HG02642 (cell line): ENCODE measurements at regions not wholly inside any gene's neighbourhood (a gene's known extent, or its start where the extent isn't known, plus 50 kb on each side); places are given as distances from the start of the nearest gene placed in this dataset.
"Not testable (repeated sequence)": the region's sequence is repeated elsewhere in the genome, so short reads cannot be mapped to it uniquely, and the experiment has no call there.

Experiments
- ATAC-seq: cut with Tn5 transposase; IDR thresholded peaks from one replicate; pipeline ENCODE4 v1.9.1; 2021; ENCODE audit warnings: mild to moderate bottlenecking; ENCODE audit not compliant: unreplicated experiment, poor library complexity

GRCh38 chr2:16747257-16747656 is 81.6 kb upstream of the CYRIA start:
- ATAC-seq: no peak

- ATAC-seq: no peak
Measured at GRCh38 chr2:16746833-16747232, 81.2 kb upstream of the CYRIA start.

- ATAC-seq: no peak
Measured at GRCh38 chr2:16746329-16746728, 80.7 kb upstream of the CYRIA start.

GRCh38 chr2:16745466-16745865 is 79.8 kb upstream of the CYRIA start:
- ATAC-seq: no peak

- no peak for ATAC-seq
Measured at GRCh38 chr2:16744521-16744920, 78.9 kb upstream of the CYRIA start.

GRCh38 chr2:16742026-16742425 is 76.4 kb upstream of the CYRIA start:
- no peak for ATAC-seq

GRCh38 chr2:16741498-16741897 is 75.9 kb upstream of the CYRIA start:
- no peak for ATAC-seq

GRCh38 chr2:16739778-16740581 is 74.3 kb upstream of the CYRIA start:
- no peak for ATAC-seq

- no peak for ATAC-seq
Measured at GRCh38 chr2:16738361-16739225, 73.0 kb upstream of the CYRIA start.

GRCh38 chr2:16737812-16738211 is 72.2 kb upstream of the CYRIA start:
- no peak for ATAC-seq

GRCh38 chr2:16736633-16737032 is 71.0 kb upstream of the CYRIA start:
- ATAC-seq: no peak

GRCh38 chr2:16729335-16729734 is 63.7 kb upstream of the CYRIA start:
- peak; percentile 64 for ATAC-seq

GRCh38 chr2:16728351-16729136 is 62.9 kb upstream of the CYRIA start:
- ATAC-seq: no peak

- ATAC-seq: not testable (repeated sequence)
Measured at GRCh38 chr2:16727849-16728248, 62.2 kb upstream of the CYRIA start.

GRCh38 chr2:16727256-16727655 is 61.6 kb upstream of the CYRIA start:
- ATAC-seq: no peak

GRCh38 chr2:16726577-16726976 is 60.9 kb upstream of the CYRIA start:
- ATAC-seq: no peak

- no peak for ATAC-seq
Measured at GRCh38 chr2:16726147-16726546, 60.5 kb upstream of the CYRIA start.

- ATAC-seq: no peak
Measured at GRCh38 chr2:16725549-16725948, 59.9 kb upstream of the CYRIA start.

GRCh38 chr2:16722677-16723076 is 57.0 kb upstream of the CYRIA start:
- no peak for ATAC-seq

GRCh38 chr2:16722126-16722525 is 56.5 kb upstream of the CYRIA start:
- ATAC-seq: no peak

GRCh38 chr2:16721529-16721928 is 55.9 kb upstream of the CYRIA start:
- ATAC-seq: not testable (repeated sequence)
